Glomerular visceral epithelial cell (primary cell): ENCODE measurements at regions not wholly inside any gene's neighbourhood (a gene's known extent, or its start where the extent isn't known, plus 50 kb on each side); places are given as distances from the start of the nearest gene placed in this dataset.
"Not testable (repeated sequence)": the region's sequence is repeated elsewhere in the genome, so short reads cannot be mapped to it uniquely, and the experiment has no call there.

Experiments
- DNase-seq: peaks from one replicate; pipeline ENCODE4 v3.0.0-alpha.2; 2016; ENCODE audit errors: extremely low spot score

- no peak for DNase-seq
Observed at GRCh38 chr12:131615326-131616042, 95.4 kb upstream of the SFSWAP start.

- no peak for DNase-seq
Observed at GRCh38 chr12:131616043-131616700, 94.7 kb upstream of the SFSWAP start.

- DNase-seq = no peak
Observed at GRCh38 chr12:131616738-131617137, 94.2 kb upstream of the SFSWAP start.

- no peak for DNase-seq
Observed at GRCh38 chr12:131617179-131617578, 93.7 kb upstream of the SFSWAP start.

- DNase-seq = no peak
Observed at GRCh38 chr12:131617596-131618302, 93.1 kb upstream of the SFSWAP start.

GRCh38 chr12:131618303-131618658 is 92.6 kb upstream of the SFSWAP start:
- DNase-seq = no peak

GRCh38 chr12:131618701-131619100 is 92.2 kb upstream of the SFSWAP start:
- DNase-seq = no peak

GRCh38 chr12:131619106-131619642 is 91.7 kb upstream of the SFSWAP start:
- DNase-seq = no peak

- DNase-seq = no peak
Observed at GRCh38 chr12:131619736-131620506, 91.0 kb upstream of the SFSWAP start.

- DNase-seq = no peak
Observed at GRCh38 chr12:131620520-131620919, 90.4 kb upstream of the SFSWAP start.

GRCh38 chr12:131620946-131621681 is 89.8 kb upstream of the SFSWAP start:
- no peak for DNase-seq

GRCh38 chr12:131621701-131622421 is 89.0 kb upstream of the SFSWAP start:
- DNase-seq = no peak

- DNase-seq = no peak
Observed at GRCh38 chr12:131622422-131622955, 88.4 kb upstream of the SFSWAP start.

GRCh38 chr12:131623404-131624368 is 87.2 kb upstream of the SFSWAP start:
- DNase-seq = not testable (repeated sequence)

GRCh38 chr12:131624369-131624739 is 86.5 kb upstream of the SFSWAP start:
- DNase-seq = not testable (repeated sequence)

GRCh38 chr12:131624756-131625501 is 86.0 kb upstream of the SFSWAP start:
- not testable (repeated sequence) for DNase-seq

GRCh38 chr12:131625966-131626722 is 84.7 kb upstream of the SFSWAP start:
- DNase-seq = not testable (repeated sequence)
